Urinary bladder (tissue), 3 donors: ENCODE measurements at regions not wholly inside any gene's neighbourhood (a gene's known extent, or its start where the extent isn't known, plus 50 kb on each side); places are given as distances from the start of the nearest gene placed in this dataset.

Experiments used
- DNase-seq: peaks from one replicate; pipeline ENCODE4 v3.0.0-alpha.2; 2015; ENCODE audit errors: extremely low spot score
- H3K27ac ChIP-seq: one replicate; pipeline ENCODE4 v1.5.1; 2013; ENCODE audit warnings: low read depth, mild to moderate bottlenecking, moderate library complexity
- H3K36me3 ChIP-seq: one replicate; pipeline ENCODE4 v1.6.1; 2013; ENCODE audit warnings: mild to moderate bottlenecking, moderate library complexity; ENCODE audit not compliant: insufficient read depth
- H3K4me1 ChIP-seq: one replicate; pipeline ENCODE4 v1.6.1; 2013; ENCODE audit warnings: mild to moderate bottlenecking, moderate library complexity; ENCODE audit not compliant: insufficient read depth
- H3K4me3 ChIP-seq: one replicate; pipeline ENCODE4 v1.5.1; 2013; ENCODE audit warnings: low read depth, low read length
- WGBS: extraction: QIAGEN DNeasy Blood & Tissue Kit; methylation state at CpG from one replicate; pipeline ENCODE4 v1.1.7; 2013; 5-methylcytosine and 5-hydroxymethylcytosine counted together
- donor health status: healthy with polysubstance abuse.
- donor health status: healthy.

GRCh38 chr6:139640448-139640847, 266.0 kb upstream of the CITED2 start:
- no peak overlapping the region for H3K4me3 ChIP-seq
- WGBS = 87% methylated on average over 3 of the region's 3 CpGs
- H3K27ac ChIP-seq = no peak overlapping the region
- no peak for DNase-seq
- H3K36me3 ChIP-seq = no peaks in the 10 kb centered on the region
- H3K4me1 ChIP-seq = no peaks in the 10 kb centered on the region

GRCh38 chr6:139639507-139639906, 265.1 kb upstream of the CITED2 start:
- Histone ChIP-seq H3K27ac (no peak overlapping the region), H3K4me3 (no peak overlapping the region), H3K4me1 (no peaks in the 10 kb centered on the region), H3K36me3 (no peaks in the 10 kb centered on the region)
- WGBS = 94% methylated on average over 5 of the region's 5 CpGs
- no peak for DNase-seq

GRCh38 chr6:139638179-139638941, 263.9 kb upstream of the CITED2 start:
- 87% methylated on average over 5 of the region's 5 CpGs for WGBS
- Histone ChIP-seq H3K4me1 (no peaks in the 10 kb centered on the region), H3K4me3 (no peak overlapping the region), H3K27ac (no peak overlapping the region), H3K36me3 (no peaks in the 10 kb centered on the region)
- no peak for DNase-seq

GRCh38 chr6:139637766-139638165, 263.3 kb upstream of the CITED2 start:
- Histone ChIP-seq H3K4me3 (no peak overlapping the region), H3K27ac (no peak overlapping the region), H3K4me1 (no peaks in the 10 kb centered on the region), H3K36me3 (no peaks in the 10 kb centered on the region)
- no peak for DNase-seq

- 96% methylated on average over 1 of the region's 1 CpG for WGBS
- Histone ChIP-seq H3K4me1 (no peaks in the 10 kb centered on the region), H3K27ac (no peak overlapping the region)
Observed at GRCh38 chr6:139636391-139636790, 261.9 kb upstream of the CITED2 start.

GRCh38 chr6:139635401-139636130, 261.1 kb upstream of the CITED2 start:
- Histone ChIP-seq H3K4me3 (no peak overlapping the region), H3K27ac (no peak overlapping the region), H3K4me1 (no peaks in the 10 kb centered on the region), H3K36me3 (no peaks in the 10 kb centered on the region)
- DNase-seq = no peak
- WGBS = 96% methylated on average over 8 of the region's 8 CpGs

More at GRCh38 chr6:139636391-139636790, 261.9 kb upstream of the CITED2 start:
- Histone ChIP-seq H3K4me3 (no peak overlapping the region), H3K36me3 (no peaks in the 10 kb centered on the region)
- DNase-seq = no peak

GRCh38 chr6:139632840-139633239, 258.4 kb upstream of the CITED2 start:
- Histone ChIP-seq H3K4me3 (no peak overlapping the region), H3K36me3 (no peaks in the 10 kb centered on the region), H3K4me1 (no peaks in the 10 kb centered on the region), H3K27ac (no peak overlapping the region)
- no peak for DNase-seq
- 63% methylated on average over 1 of the region's 1 CpG for WGBS

GRCh38 chr6:139628270-139628669, 253.8 kb upstream of the CITED2 start:
- DNase-seq = peak; percentile 55
- no peak overlapping the region for H3K4me3 ChIP-seq
- H3K4me1 ChIP-seq = no peaks in the 10 kb centered on the region
- H3K27ac ChIP-seq = no peak overlapping the region
- WGBS = 67% methylated on average over 1 of the region's 1 CpG
- H3K36me3 ChIP-seq = no peaks in the 10 kb centered on the region

- WGBS = 72% methylated on average over 1 of the region's 1 CpG
- H3K4me3 ChIP-seq = no peak overlapping the region
- no peaks in the 10 kb centered on the region for H3K36me3 ChIP-seq
- no peaks in the 10 kb centered on the region for H3K4me1 ChIP-seq
- no peak for DNase-seq
- no peak overlapping the region for H3K27ac ChIP-seq
Observed at GRCh38 chr6:139627091-139627490, 252.6 kb upstream of the CITED2 start.

- WGBS = 73% methylated on average over 5 of the region's 5 CpGs
- H3K4me1 ChIP-seq = no peaks in the 10 kb centered on the region
- no peak overlapping the region for H3K4me3 ChIP-seq
- no peak overlapping the region for H3K27ac ChIP-seq
- DNase-seq = no peak
- H3K36me3 ChIP-seq = no peaks in the 10 kb centered on the region
Observed at GRCh38 chr6:139625998-139626975, 251.8 kb upstream of the CITED2 start.

- WGBS = 88% methylated on average over 6 of the region's 6 CpGs
- Histone ChIP-seq H3K36me3 (no peaks in the 10 kb centered on the region), H3K4me3 (no peak overlapping the region), H3K4me1 (no peaks in the 10 kb centered on the region), H3K27ac (no peak overlapping the region)
- DNase-seq = no peak
Observed at GRCh38 chr6:139625081-139625939, 250.9 kb upstream of the CITED2 start.

GRCh38 chr6:139623372-139623771, 248.9 kb upstream of the CITED2 start:
- WGBS = 96% methylated on average over 4 of the region's 4 CpGs
- Histone ChIP-seq H3K4me1 (no peaks in the 10 kb centered on the region), H3K36me3 (no peaks in the 10 kb centered on the region), H3K4me3 (no peak overlapping the region), H3K27ac (no peak overlapping the region)
- DNase-seq = no peak

GRCh38 chr6:139613496-139613895, 239.0 kb upstream of the CITED2 start:
- Histone ChIP-seq H3K36me3 (peaks cover 1% of the 10 kb centered on the region), H3K27ac (no peak overlapping the region), H3K4me1 (no peaks in the 10 kb centered on the region), H3K4me3 (no peak overlapping the region)
- 80% methylated on average over 1 of the region's 1 CpG for WGBS
- no peak for DNase-seq
